GM12872 (cell line): ENCODE measurements at regions not wholly inside any gene's neighbourhood (a gene's known extent, or its start where the extent isn't known, plus 50 kb on each side); places are given as distances from the start of the nearest gene placed in this dataset.

Experiments
- TF ChIP-seq, protein P1 (sequence below): IDR thresholded peaks from 3 replicates; pipeline ENCODE4 v1.5.1; 2011; ENCODE audit warnings: low read depth, mild to moderate bottlenecking, low read length, moderate library complexity; ENCODE audit not compliant: insufficient read depth

DNA sequence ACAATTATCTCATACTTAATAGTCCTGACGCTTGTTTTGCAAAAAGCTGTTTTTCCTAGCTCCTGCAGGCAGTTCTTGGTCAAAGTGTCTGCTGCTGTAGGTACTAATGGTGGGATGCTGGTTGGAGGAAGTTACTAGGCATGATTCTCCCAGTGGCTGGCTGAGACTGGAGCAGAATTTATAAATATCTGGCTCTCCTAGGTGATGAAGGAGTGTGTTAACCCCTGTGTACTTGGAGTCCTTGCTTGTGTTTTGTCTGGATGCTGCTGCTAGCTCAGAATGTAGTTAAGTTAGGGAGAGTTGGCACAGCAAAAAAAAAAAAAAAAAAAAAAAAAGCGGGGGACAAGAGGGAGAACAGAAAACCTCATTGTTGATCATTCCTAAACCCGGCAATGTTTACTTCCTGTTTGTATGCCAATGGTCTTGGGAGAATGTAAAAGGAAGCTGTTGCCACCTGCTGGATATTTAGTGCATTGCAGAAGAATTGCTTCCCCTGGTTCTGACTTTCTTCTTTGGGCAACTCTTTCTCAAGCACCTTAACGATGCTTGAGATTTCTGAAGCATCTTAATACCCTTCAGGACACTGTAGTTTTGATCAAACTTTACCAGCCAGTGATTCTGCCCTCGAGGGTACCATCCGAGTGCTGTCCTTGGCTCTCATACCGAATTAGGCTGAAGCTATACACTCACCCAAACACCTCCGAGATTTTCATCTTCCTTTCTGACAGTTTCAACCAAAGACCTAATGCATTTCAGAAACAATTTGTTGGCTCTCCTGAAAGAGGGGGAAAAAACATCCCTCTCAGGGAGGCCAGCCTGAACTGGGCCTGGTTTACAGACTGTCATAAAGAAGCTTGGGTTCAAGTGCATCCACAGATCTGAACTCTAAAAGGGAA, 71.7 kb upstream of the WWC1 start:
- TF ChIP-seq, protein P1, sequence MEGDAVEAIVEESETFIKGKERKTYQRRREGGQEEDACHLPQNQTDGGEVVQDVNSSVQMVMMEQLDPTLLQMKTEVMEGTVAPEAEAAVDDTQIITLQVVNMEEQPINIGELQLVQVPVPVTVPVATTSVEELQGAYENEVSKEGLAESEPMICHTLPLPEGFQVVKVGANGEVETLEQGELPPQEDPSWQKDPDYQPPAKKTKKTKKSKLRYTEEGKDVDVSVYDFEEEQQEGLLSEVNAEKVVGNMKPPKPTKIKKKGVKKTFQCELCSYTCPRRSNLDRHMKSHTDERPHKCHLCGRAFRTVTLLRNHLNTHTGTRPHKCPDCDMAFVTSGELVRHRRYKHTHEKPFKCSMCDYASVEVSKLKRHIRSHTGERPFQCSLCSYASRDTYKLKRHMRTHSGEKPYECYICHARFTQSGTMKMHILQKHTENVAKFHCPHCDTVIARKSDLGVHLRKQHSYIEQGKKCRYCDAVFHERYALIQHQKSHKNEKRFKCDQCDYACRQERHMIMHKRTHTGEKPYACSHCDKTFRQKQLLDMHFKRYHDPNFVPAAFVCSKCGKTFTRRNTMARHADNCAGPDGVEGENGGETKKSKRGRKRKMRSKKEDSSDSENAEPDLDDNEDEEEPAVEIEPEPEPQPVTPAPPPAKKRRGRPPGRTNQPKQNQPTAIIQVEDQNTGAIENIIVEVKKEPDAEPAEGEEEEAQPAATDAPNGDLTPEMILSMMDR: peak; percentile 91

DNA sequence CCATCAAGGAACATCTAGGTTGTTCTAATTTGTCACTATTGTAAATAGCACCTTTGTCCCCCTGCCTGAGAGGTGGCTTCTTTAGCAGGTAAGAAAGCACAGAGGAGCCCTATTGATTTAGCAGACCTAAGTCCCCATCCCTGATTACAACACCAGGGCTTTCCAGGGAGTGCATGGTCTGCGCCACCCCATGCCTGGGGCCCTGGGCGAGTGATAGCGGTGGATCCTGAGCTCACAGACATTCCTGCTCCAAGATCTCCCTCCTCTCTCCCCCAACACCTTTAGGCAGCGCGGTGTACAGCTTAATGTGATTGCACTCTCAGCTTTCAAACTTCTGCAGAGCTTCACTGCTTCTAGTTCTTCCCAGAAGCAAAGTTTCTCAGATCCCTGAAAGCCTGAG, 67.4 kb upstream of the WWC1 start:
- TF ChIP-seq, protein P1: no peak

- TF ChIP-seq, protein P1: no peak
Measured at GRCh38 chr5:168226012-168226411, 65.4 kb upstream of the WWC1 start.

GRCh38 chr5:168227001-168227400, 64.4 kb upstream of the WWC1 start:
- TF ChIP-seq, protein P1: no peak

DNA sequence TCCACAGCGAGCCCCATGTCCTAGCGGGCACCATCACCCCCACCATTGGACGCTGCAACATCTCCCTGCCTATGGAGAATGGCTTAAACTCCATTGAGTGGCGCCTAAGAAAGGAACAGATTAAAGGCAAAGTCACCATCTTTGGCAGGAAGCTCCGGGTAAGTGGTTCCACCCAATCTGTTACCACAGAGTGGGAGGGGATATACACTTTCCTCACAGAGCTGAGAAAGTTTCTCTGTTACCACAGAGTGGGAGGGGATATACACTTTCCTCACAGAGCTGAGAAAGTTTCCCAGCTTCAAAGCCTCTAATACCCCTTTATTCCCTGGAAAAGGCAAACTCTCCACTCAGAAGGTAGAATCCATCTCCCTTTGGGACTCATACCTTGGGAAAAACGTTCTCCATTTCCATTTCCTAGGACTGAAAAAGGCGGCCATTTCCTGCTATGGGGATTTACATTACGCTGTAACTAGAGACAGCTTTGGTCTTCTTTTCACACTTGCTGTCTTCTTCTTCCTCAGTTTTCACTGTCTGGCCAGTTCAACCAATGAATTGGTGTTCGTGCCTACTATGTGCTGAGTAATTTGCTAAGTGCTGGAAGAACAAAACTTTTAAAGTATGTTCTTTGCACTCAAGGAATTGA, 63.4 kb upstream of the WWC1 start:
- TF ChIP-seq, protein P1: no peak

GRCh38 chr5:168228668-168229067, 62.8 kb upstream of the WWC1 start:
- TF ChIP-seq, protein P1: no peak

DNA sequence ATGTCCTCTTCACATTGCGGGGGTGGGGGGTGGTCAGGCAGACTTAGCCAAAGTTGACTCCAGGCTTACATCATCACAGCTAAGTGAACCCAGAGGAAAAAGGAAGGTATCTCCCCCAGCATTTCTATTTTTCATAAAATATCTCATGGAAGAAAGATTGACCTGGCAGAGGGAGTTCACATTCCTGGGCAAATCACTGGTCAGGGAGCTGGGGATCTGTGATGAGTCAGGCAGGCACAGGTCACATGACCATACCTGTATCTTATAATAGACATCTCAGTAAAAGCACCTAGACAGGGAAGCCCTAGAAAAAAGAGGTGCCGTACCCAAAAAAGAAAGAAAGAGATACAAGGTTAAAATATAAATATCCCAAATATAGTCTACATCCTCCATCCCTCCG, 57.3 kb upstream of the WWC1 start:
- TF ChIP-seq, protein P1: no peak
